Fibroblast of skin of left quadriceps (primary cell): ENCODE measurements at regions not wholly inside any gene's neighbourhood (a gene's known extent, or its start where the extent isn't known, plus 50 kb on each side); places are given as distances from the start of the nearest gene placed in this dataset.
"Not testable (repeated sequence)": the region's sequence is repeated elsewhere in the genome, so short reads cannot be mapped to it uniquely, and the experiment has no call there.

Source experiments
- DNase-seq, 2 experiments: peaks; one replicate each; pipeline ENCODE4 v3.0.0-alpha.2; 2013; ENCODE audit warnings: low read depth in 2 of 2

- DNase-seq = no peak
Measured at GRCh38 chrX:87236830-87237440, 280.7 kb upstream of the KLHL4 start.

- no peak for DNase-seq
Measured at GRCh38 chrX:87265518-87265917, 252.1 kb upstream of the KLHL4 start.

- no peak for DNase-seq
Measured at GRCh38 chrX:87272491-87272890, 245.1 kb upstream of the KLHL4 start.

- no peak for DNase-seq
Measured at GRCh38 chrX:87299563-87300160, 217.9 kb upstream of the KLHL4 start.

- no peak for DNase-seq
Measured at GRCh38 chrX:87310780-87311179, 206.8 kb upstream of the KLHL4 start.

GRCh38 chrX:87327267-87327666, 190.3 kb upstream of the KLHL4 start:
- DNase-seq = no peak

GRCh38 chrX:87337267-87337666, 180.3 kb upstream of the KLHL4 start:
- no peak for DNase-seq

GRCh38 chrX:87338510-87338909, 179.1 kb upstream of the KLHL4 start:
- no peak for DNase-seq

- DNase-seq = no peak
Measured at GRCh38 chrX:87370865-87371264, 146.7 kb upstream of the KLHL4 start.

GRCh38 chrX:87374324-87374723, 143.3 kb upstream of the KLHL4 start:
- DNase-seq = no peak

GRCh38 chrX:87376896-87377295, 140.7 kb upstream of the KLHL4 start:
- no peak for DNase-seq

GRCh38 chrX:87388381-87388780, 129.2 kb upstream of the KLHL4 start:
- DNase-seq = no peak

GRCh38 chrX:87391742-87392141, 125.9 kb upstream of the KLHL4 start:
- DNase-seq = no peak

- no peak for DNase-seq
Measured at GRCh38 chrX:87392369-87392768, 125.2 kb upstream of the KLHL4 start.

- no peak for DNase-seq
Measured at GRCh38 chrX:87397103-87397886, 120.3 kb upstream of the KLHL4 start.

GRCh38 chrX:87402256-87402655, 115.3 kb upstream of the KLHL4 start:
- DNase-seq = no peak

GRCh38 chrX:87403551-87403950, 114.1 kb upstream of the KLHL4 start:
- DNase-seq = no peak

GRCh38 chrX:87409113-87409841, 108.3 kb upstream of the KLHL4 start:
- DNase-seq = peak; percentile 22 to 32

- DNase-seq = no peak
Measured at GRCh38 chrX:87425618-87426017, 92.0 kb upstream of the KLHL4 start.

GRCh38 chrX:87434618-87435017, 83.0 kb upstream of the KLHL4 start:
- DNase-seq = no peak

GRCh38 chrX:87448613-87449012, 69.0 kb upstream of the KLHL4 start:
- DNase-seq = not testable (repeated sequence)

GRCh38 chrX:87465757-87466156, 51.8 kb upstream of the KLHL4 start:
- not testable (repeated sequence) for DNase-seq
